ENCODE measurements at regions not wholly inside any gene's neighbourhood (a gene's known extent, or its start where the extent isn't known, plus 50 kb on each side); places are given as distances from the start of the nearest gene placed in this dataset.

- intact Hi-C loops (cut with DNase I) = no loop called here
- H3K27ac ChIP-seq = no peak overlapping the region
- no peaks in the 10 kb centered on the region for H3K36me3 ChIP-seq (replicated peaks in 1 of 2)
- no peak overlapping the region for H3K4me3 ChIP-seq
- no peak for DNase-seq
- H3K4me1 ChIP-seq (replicated peaks in 1 of 2) = no peaks in the 10 kb centered on the region
- H3K9me3 ChIP-seq (replicated peaks in 1 of 3) = no peaks in the 10 kb centered on the region
- WGBS, 4 donors = 72 to 85% (median 81%) methylated on average over 3 of the region's 3 CpGs
- no peak for TF ChIP-seq POLR2A (IDR thresholded peaks at IDR 0.05)
- H3K27me3 ChIP-seq = no peaks in the 10 kb centered on the region
Observed at GRCh38 chr7:12110425-12110824, 100.7 kb upstream of the TMEM106B start.

GRCh38 chr7:12111422-12112405, 99.4 kb upstream of the TMEM106B start:
- 5 to 15% (median 6%) methylated on average over 11 to 47 of the region's 47 CpGs for WGBS, 4 donors
- H3K36me3 ChIP-seq (replicated peaks in 1 of 2) = no peaks in the 10 kb centered on the region
- peak overlapping the region in 1 of 4 donors; percentile 41 for H3K4me3 ChIP-seq
- intact Hi-C loops (cut with DNase I) = no loop called here
- no peaks in the 10 kb centered on the region for H3K4me1 ChIP-seq (replicated peaks in 1 of 2)
- no peak overlapping the region for H3K27ac ChIP-seq
- TF ChIP-seq CTCF (IDR thresholded peaks at IDR 0.05) (no peak), POLR2A (IDR thresholded peaks at IDR 0.05) (no peak)
- peak; percentile 23 to 70 (median 60) for DNase-seq
- no peaks in the 10 kb centered on the region for H3K9me3 ChIP-seq (replicated peaks in 1 of 3)
- H3K27me3 ChIP-seq = peaks cover 5% of the 10 kb centered on the region

GRCh38 chr7:12117170-12117569, 93.9 kb upstream of the TMEM106B start:
- no peak for TF ChIP-seq POLR2A (IDR thresholded peaks at IDR 0.05)
- TF ChIP-seq CTCF (IDR thresholded peaks at IDR 0.05) = no peak
- no peak for DNase-seq
- peaks cover 5% of the 10 kb centered on the region for H3K27me3 ChIP-seq
- no peaks in the 10 kb centered on the region for H3K9me3 ChIP-seq (replicated peaks in 1 of 3)
- H3K4me3 ChIP-seq = no peak overlapping the region
- 76 to 98% (median 97%) methylated on average over 2 of the region's 2 CpGs for WGBS, 4 donors
- H3K27ac ChIP-seq = no peak overlapping the region
- H3K4me1 ChIP-seq (replicated peaks in 1 of 2) = no peaks in the 10 kb centered on the region
- H3K36me3 ChIP-seq (replicated peaks in 1 of 2) = no peaks in the 10 kb centered on the region
- intact Hi-C loops (cut with DNase I) = no loop called here

- Histone ChIP-seq H3K4me1 (replicated peaks in 1 of 2) (peaks cover 0 to 3% of the 10 kb centered on the region in 2 donors), H3K4me3 (no peak overlapping the region), H3K27me3 (peaks cover 5% of the 10 kb centered on the region), H3K9me3 (replicated peaks in 1 of 3) (no peaks in the 10 kb centered on the region), H3K27ac (no peak overlapping the region), H3K36me3 (replicated peaks in 1 of 2) (no peaks in the 10 kb centered on the region)
- intact Hi-C loops (cut with DNase I) = no loop called here
- no peak for TF ChIP-seq POLR2A (IDR thresholded peaks at IDR 0.05)
- TF ChIP-seq CTCF (IDR thresholded peaks at IDR 0.05) = no peak
- WGBS, 4 donors = 72 to 90% (median 80%) methylated on average over 4 of the region's 4 CpGs
- DNase-seq = no peak
Observed at GRCh38 chr7:12119620-12120303, 91.3 kb upstream of the TMEM106B start.

Measured in adrenal gland (tissue), 9 donors.